ENCODE measurements at regions not wholly inside any gene's neighbourhood (a gene's known extent, or its start where the extent isn't known, plus 50 kb on each side); places are given as distances from the start of the nearest gene placed in this dataset.

GRCh38 chr2:8046849-8047248, 635.0 kb upstream of the ID2 start:
- Histone ChIP-seq H3K9me3 (replicated peaks in 1 of 2; ENCODE audit: control insufficient read depth in 2 of 2, insufficient read depth in 1 of 2, low read depth in 1 of 2, low read length in 2 of 2) (peaks cover 2 to 3% of the 10 kb centered on the region in 2 donors), H3K27ac (replicated peaks; ENCODE audit: low read length) (no peak overlapping the region), H2BK15ac (ENCODE audit: low read length) (no peak overlapping the region), H3K4ac (ENCODE audit: low read length) (no peak overlapping the region), H2BK5ac (ENCODE audit: low read length) (no peak overlapping the region), H3K36me3 (replicated peaks in 1 of 2; ENCODE audit: control insufficient read depth in 2 of 2, insufficient read depth in 2 of 2, low read length in 2 of 2) (no peaks in the 10 kb centered on the region), H3K79me1 (ENCODE audit: low read depth, low read length) (no peaks in the 10 kb centered on the region), H3K9ac (ENCODE audit: low read depth, low read length, poor library complexity) (no peak overlapping the region), H3K14ac (ENCODE audit: low read length) (no peak overlapping the region), H3K4me1 (ENCODE audit: control insufficient read depth in 2 of 2, insufficient read depth in 1 of 2, low read depth in 1 of 2, low read length in 2 of 2) (peaks cover 4 to 8% of the 10 kb centered on the region in 2 donors), H2AK5ac (ENCODE audit: low read depth, low read length) (no peak overlapping the region), H3K18ac (ENCODE audit: low read length) (no peak overlapping the region), H3K4me3 (ENCODE audit: low read length in 2 of 2) (no peak overlapping the region), H4K91ac (ENCODE audit: low read depth, low read length, poor library complexity) (no peak overlapping the region), H4K8ac (ENCODE audit: low read depth, low read length) (no peak overlapping the region), H2BK120ac (ENCODE audit: low read depth, low read length) (no peak overlapping the region), H3K23ac (ENCODE audit: low read depth, low read length, poor library complexity) (no peak overlapping the region), H3K4me2 (ENCODE audit: insufficient read depth, low read length, poor library complexity, severe bottlenecking) (no peak overlapping the region), H3K27me3 (ENCODE audit: control insufficient read depth in 3 of 3, insufficient read depth in 3 of 3, low read depth in 1 of 3, low read length in 3 of 3) (no peaks in the 10 kb centered on the region), H2BK12ac (ENCODE audit: low read length) (no peak overlapping the region), H2AFZ (ENCODE audit: low read length) (no peak overlapping the region)
- no CpG with 5 or more reads among the region's 5 CpGs for WGBS, 2 donors (ENCODE audit: extremely low coverage in 2 of 2, insufficient read length in 2 of 2, insufficient replicate concordance in 1 of 2)
- no peak for DNase-seq (ENCODE audit: low spot score)

DNA sequence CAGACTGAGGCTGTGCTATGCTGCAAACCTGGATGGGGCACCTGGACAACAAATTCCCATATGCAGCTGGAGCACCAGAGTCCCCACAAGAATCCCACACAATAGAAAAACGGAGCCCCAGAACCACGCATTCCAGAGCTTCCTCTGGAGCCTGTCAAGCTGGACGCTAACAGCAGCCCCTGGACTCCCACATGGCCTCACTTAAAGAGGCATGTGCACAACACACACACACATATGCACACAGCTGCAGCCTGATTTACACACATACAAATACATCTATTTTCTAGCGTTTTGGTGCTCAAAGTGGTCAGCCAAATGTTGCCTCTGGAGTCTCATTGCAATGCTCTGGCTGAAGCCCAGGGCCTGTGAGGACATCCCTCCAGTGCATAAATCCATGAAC, 632.7 kb upstream of the ID2 start:
- no CpG with 5 or more reads among the region's 4 CpGs for WGBS, 2 donors (ENCODE audit: extremely low coverage in 2 of 2, insufficient read length in 2 of 2, insufficient replicate concordance in 1 of 2)
- Histone ChIP-seq H3K27ac (replicated peaks; ENCODE audit: low read length) (no peak overlapping the region), H3K9ac (ENCODE audit: low read depth, low read length, poor library complexity) (no peak overlapping the region)

GRCh38 chr2:8049851-8050571, 631.8 kb upstream of the ID2 start:
- H4K91ac ChIP-seq (ENCODE audit: low read depth, low read length, poor library complexity), result no peak overlapping the region
- no peak for DNase-seq (ENCODE audit: low spot score)
- H3K23ac ChIP-seq (ENCODE audit: low read depth, low read length, poor library complexity), result no peak overlapping the region
- H2BK120ac ChIP-seq (ENCODE audit: low read depth, low read length), result no peak overlapping the region
- no peak overlapping the region for H3K4me2 ChIP-seq (ENCODE audit: insufficient read depth, low read length, poor library complexity, severe bottlenecking)
- no peaks in the 10 kb centered on the region for H3K27me3 ChIP-seq (ENCODE audit: control insufficient read depth in 3 of 3, insufficient read depth in 3 of 3, low read depth in 1 of 3, low read length in 3 of 3)
- H3K9ac ChIP-seq (ENCODE audit: low read depth, low read length, poor library complexity), result no peak overlapping the region
- H3K79me1 ChIP-seq (ENCODE audit: low read depth, low read length), result no peaks in the 10 kb centered on the region
- WGBS, 2 donors (ENCODE audit: extremely low coverage in 2 of 2, insufficient read length in 2 of 2, insufficient replicate concordance in 1 of 2), result no CpG with 5 or more reads among the region's 3 CpGs
- H3K36me3 ChIP-seq (replicated peaks in 1 of 2; ENCODE audit: control insufficient read depth in 2 of 2, insufficient read depth in 2 of 2, low read length in 2 of 2), result no peaks in the 10 kb centered on the region
- no peak overlapping the region for H3K4me3 ChIP-seq (ENCODE audit: low read length in 2 of 2)
- H2BK12ac ChIP-seq (ENCODE audit: low read length), result no peak overlapping the region
- H3K14ac ChIP-seq (ENCODE audit: low read length), result no peak overlapping the region
- H2BK5ac ChIP-seq (ENCODE audit: low read length), result no peak overlapping the region
- H3K4me1 ChIP-seq (ENCODE audit: control insufficient read depth in 2 of 2, insufficient read depth in 1 of 2, low read depth in 1 of 2, low read length in 2 of 2), result peaks cover 4 to 8% of the 10 kb centered on the region in 2 donors
- no peak overlapping the region for H3K18ac ChIP-seq (ENCODE audit: low read length)
- no peak overlapping the region for H4K8ac ChIP-seq (ENCODE audit: low read depth, low read length)
- no peak overlapping the region for H2BK15ac ChIP-seq (ENCODE audit: low read length)
- H2AFZ ChIP-seq (ENCODE audit: low read length), result no peak overlapping the region
- no peak overlapping the region for H3K27ac ChIP-seq (replicated peaks; ENCODE audit: low read length)
- no peaks in the 10 kb centered on the region for H3K9me3 ChIP-seq (replicated peaks in 1 of 2; ENCODE audit: control insufficient read depth in 2 of 2, insufficient read depth in 1 of 2, low read depth in 1 of 2, low read length in 2 of 2)
- H3K4ac ChIP-seq (ENCODE audit: low read length), result no peak overlapping the region
- H2AK5ac ChIP-seq (ENCODE audit: low read depth, low read length), result no peak overlapping the region

More for the DNA sequence above, 632.7 kb upstream of the ID2 start:
- Histone ChIP-seq H2AFZ (ENCODE audit: low read length) (peak overlapping the region; percentile 55), H3K14ac (ENCODE audit: low read length) (no peak overlapping the region), H4K8ac (ENCODE audit: low read depth, low read length) (no peak overlapping the region), H3K4me1 (ENCODE audit: control insufficient read depth in 2 of 2, insufficient read depth in 1 of 2, low read depth in 1 of 2, low read length in 2 of 2) (peaks cover 4 to 8% of the 10 kb centered on the region in 2 donors), H2BK12ac (ENCODE audit: low read length) (no peak overlapping the region), H3K36me3 (replicated peaks in 1 of 2; ENCODE audit: control insufficient read depth in 2 of 2, insufficient read depth in 2 of 2, low read length in 2 of 2) (no peaks in the 10 kb centered on the region), H3K23ac (ENCODE audit: low read depth, low read length, poor library complexity) (no peak overlapping the region), H3K9me3 (replicated peaks in 1 of 2; ENCODE audit: control insufficient read depth in 2 of 2, insufficient read depth in 1 of 2, low read depth in 1 of 2, low read length in 2 of 2) (no peaks in the 10 kb centered on the region), H3K18ac (ENCODE audit: low read length) (peak overlapping the region; percentile 20), H2BK120ac (ENCODE audit: low read depth, low read length) (no peak overlapping the region), H2AK5ac (ENCODE audit: low read depth, low read length) (no peak overlapping the region), H3K79me1 (ENCODE audit: low read depth, low read length) (no peaks in the 10 kb centered on the region), H3K4me3 (ENCODE audit: low read length in 2 of 2) (no peak overlapping the region), H4K91ac (ENCODE audit: low read depth, low read length, poor library complexity) (no peak overlapping the region), H3K4ac (ENCODE audit: low read length) (no peak overlapping the region), H2BK5ac (ENCODE audit: low read length) (no peak overlapping the region), H2BK15ac (ENCODE audit: low read length) (no peak overlapping the region), H3K4me2 (ENCODE audit: insufficient read depth, low read length, poor library complexity, severe bottlenecking) (no peak overlapping the region), H3K27me3 (ENCODE audit: control insufficient read depth in 3 of 3, insufficient read depth in 3 of 3, low read depth in 1 of 3, low read length in 3 of 3) (no peaks in the 10 kb centered on the region)
- no peak for DNase-seq (ENCODE audit: low spot score)

GRCh38 chr2:8053216-8053615, 628.6 kb upstream of the ID2 start:
- H3K4me2 ChIP-seq (ENCODE audit: insufficient read depth, low read length, poor library complexity, severe bottlenecking), result no peak overlapping the region
- peaks cover 0 to 4% of the 10 kb centered on the region in 2 donors for H3K9me3 ChIP-seq (replicated peaks in 1 of 2; ENCODE audit: control insufficient read depth in 2 of 2, insufficient read depth in 1 of 2, low read depth in 1 of 2, low read length in 2 of 2)
- no peak overlapping the region for H3K18ac ChIP-seq (ENCODE audit: low read length)
- DNase-seq (ENCODE audit: low spot score), result no peak
- H3K4ac ChIP-seq (ENCODE audit: low read length), result no peak overlapping the region
- no peak overlapping the region for H3K23ac ChIP-seq (ENCODE audit: low read depth, low read length, poor library complexity)
- H3K4me1 ChIP-seq (ENCODE audit: control insufficient read depth in 2 of 2, insufficient read depth in 1 of 2, low read depth in 1 of 2, low read length in 2 of 2), result peaks cover 3 to 4% of the 10 kb centered on the region in 2 donors
- H2BK12ac ChIP-seq (ENCODE audit: low read length), result no peak overlapping the region
- H3K36me3 ChIP-seq (replicated peaks in 1 of 2; ENCODE audit: control insufficient read depth in 2 of 2, insufficient read depth in 2 of 2, low read length in 2 of 2), result no peaks in the 10 kb centered on the region
- no peak overlapping the region for H3K14ac ChIP-seq (ENCODE audit: low read length)
- no peak overlapping the region for H2BK5ac ChIP-seq (ENCODE audit: low read length)
- H3K79me1 ChIP-seq (ENCODE audit: low read depth, low read length), result no peaks in the 10 kb centered on the region
- no peak overlapping the region for H2AK5ac ChIP-seq (ENCODE audit: low read depth, low read length)
- H3K27ac ChIP-seq (replicated peaks; ENCODE audit: low read length), result no peak overlapping the region
- no peak overlapping the region for H2AFZ ChIP-seq (ENCODE audit: low read length)
- H3K27me3 ChIP-seq (ENCODE audit: control insufficient read depth in 3 of 3, insufficient read depth in 3 of 3, low read depth in 1 of 3, low read length in 3 of 3), result no peaks in the 10 kb centered on the region
- H4K8ac ChIP-seq (ENCODE audit: low read depth, low read length), result no peak overlapping the region
- no peak overlapping the region for H3K4me3 ChIP-seq (ENCODE audit: low read length in 2 of 2)
- no peak overlapping the region for H2BK120ac ChIP-seq (ENCODE audit: low read depth, low read length)
- H2BK15ac ChIP-seq (ENCODE audit: low read length), result no peak overlapping the region
- no peak overlapping the region for H3K9ac ChIP-seq (ENCODE audit: low read depth, low read length, poor library complexity)
- H4K91ac ChIP-seq (ENCODE audit: low read depth, low read length, poor library complexity), result no peak overlapping the region

All from neuronal stem cell (in vitro differentiated cells).